ENCODE measurements at regions not wholly inside any gene's neighbourhood (a gene's known extent, or its start where the extent isn't known, plus 50 kb on each side); places are given as distances from the start of the nearest gene placed in this dataset.

DNA sequence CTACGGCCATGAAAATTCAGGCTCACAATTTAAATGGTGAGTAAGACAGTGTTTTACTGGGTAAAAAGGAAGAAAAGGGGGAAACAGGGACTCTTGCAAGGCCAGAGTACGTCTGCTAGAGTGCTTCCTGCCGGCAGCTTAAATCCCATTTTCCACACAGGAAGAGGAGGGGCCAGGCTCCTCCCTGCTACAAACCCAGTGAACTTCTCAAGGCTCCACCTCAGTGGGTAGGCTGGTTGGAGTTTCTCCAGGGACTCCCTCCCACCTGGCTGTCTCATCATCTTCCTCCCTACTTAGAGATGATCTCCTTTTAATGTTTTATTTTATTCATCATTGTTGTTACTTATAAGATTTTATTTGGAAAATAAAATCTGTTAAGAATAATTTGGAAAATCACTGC, 62.6 kb upstream of the SEMA3C start:
- POLR2A ChIA-PET (ENCODE audit: low non-redundant PET), result no interaction called here
- H3K27ac ChIP-seq, result no peak overlapping the region
- no peak for DNase-seq (ENCODE audit: low spot score)
- no peak for TF ChIP-seq CTCF (conservative IDR thresholded peaks at IDR 0.05; ENCODE audit: low read depth)
- CTCF ChIA-PET, result no interaction called here

DNA sequence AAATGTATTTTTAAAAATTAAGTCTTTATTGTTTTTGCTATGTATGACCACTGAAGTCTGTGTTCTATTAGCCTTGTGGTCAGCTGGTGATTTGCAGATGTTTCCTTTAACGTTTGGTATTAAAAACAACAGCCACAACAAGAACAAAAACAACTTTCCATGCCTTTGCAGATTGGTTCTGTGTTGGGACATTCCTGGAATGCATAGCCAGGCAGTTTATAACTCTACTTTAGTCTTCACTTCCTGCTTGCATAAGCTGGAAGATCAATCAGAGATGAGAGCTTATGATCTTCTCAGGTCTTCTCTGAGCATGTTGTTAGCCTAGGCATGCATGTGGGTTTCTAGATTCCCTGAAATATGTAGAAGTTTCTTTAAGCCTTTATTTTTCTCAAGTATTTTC, 58.9 kb upstream of the SEMA3C start:
- CTCF ChIA-PET, result no interaction called here
- POLR2A ChIA-PET (ENCODE audit: low non-redundant PET), result no interaction called here
- H3K27ac ChIP-seq, result no peak overlapping the region
- DNase-seq (ENCODE audit: low spot score), result no peak
- TF ChIP-seq CTCF (conservative IDR thresholded peaks at IDR 0.05; ENCODE audit: low read depth), result no peak

GRCh38 chr7:80974396-80975358, 55.8 kb upstream of the SEMA3C start:
- CTCF ChIA-PET, result no interaction called here

GRCh38 chr7:80971225-80971624, 52.4 kb upstream of the SEMA3C start:
- CTCF ChIA-PET, result no interaction called here
- no peak for DNase-seq (ENCODE audit: low spot score)
- no peak for TF ChIP-seq CTCF (conservative IDR thresholded peaks at IDR 0.05; ENCODE audit: low read depth)
- no peak overlapping the region for H3K27ac ChIP-seq
- POLR2A ChIA-PET (ENCODE audit: low non-redundant PET), result no interaction called here

More at GRCh38 chr7:80974396-80975358, 55.8 kb upstream of the SEMA3C start:
- no peak for DNase-seq (ENCODE audit: low spot score)
- POLR2A ChIA-PET (ENCODE audit: low non-redundant PET), result no interaction called here
- TF ChIP-seq CTCF (conservative IDR thresholded peaks at IDR 0.05; ENCODE audit: low read depth), result no peak
- H3K27ac ChIP-seq, result no peak overlapping the region
